Right lobe of liver (tissue), 6 donors: ENCODE measurements at regions not wholly inside any gene's neighbourhood (a gene's known extent, or its start where the extent isn't known, plus 50 kb on each side); places are given as distances from the start of the nearest gene placed in this dataset.

Experiments
- ATAC-seq, 4 donors: fragments of 200-7000 bp; cut with Tn5 transposase; one replicate each; pipeline ENCODE4 v1.9.1; 2020; ENCODE audit warnings: mild to moderate bottlenecking in 4 of 4, moderate library complexity in 4 of 4
- DNase-seq, 3 donors: peaks; one replicate each; pipeline ENCODE4 v3.0.0-alpha.2; 2020
- H3K27ac ChIP-seq, 3 donors: fragments of 200-600 bp; one replicate each; pipeline ENCODE4 v1.8.0; 2022
- H3K27me3 ChIP-seq, 2 donors: fragments of 200-600 bp; one replicate each; pipeline ENCODE4 v1.8.0; 2022
- H3K36me3 ChIP-seq, 4 donors: fragments of 200-600 bp; sonication (generic) in 1 of 4; one replicate each; pipeline versions ENCODE4 v1.5.1 to v1.8.0; 2017 to 2022; ENCODE audit warnings: control low read depth in 1 of 4
- H3K4me1 ChIP-seq, 4 donors: fragments of 200-600 bp; sonication (generic) in 1 of 4; one replicate each; pipeline versions ENCODE4 v1.5.1 to v1.8.0; 2017 to 2022; ENCODE audit warnings: control low read depth in 1 of 4
- H3K4me3 ChIP-seq, 3 donors: fragments of 200-600 bp; one replicate each; pipeline ENCODE4 v1.8.0; 2022
- H3K9me3 ChIP-seq, 4 donors: fragments of 200-600 bp; sonication (generic) in 1 of 4; one replicate each; pipeline versions ENCODE4 v1.5.1 to v1.8.0; 2017 to 2022; ENCODE audit warnings: control low read depth in 1 of 4
- POLR2A ChIP-seq: fragments of 450-650 bp; IDR thresholded peaks from one replicate; pipeline ENCODE4 v1.6.1; 2017; ENCODE audit warnings: antibody characterized with exemption, mild to moderate bottlenecking
- WGBS: methylation state at CpG from one replicate; pipeline ENCODE4 v1.1.6; 2018; ENCODE audit warnings: low coverage, low lambda C conversion rate; ENCODE audit not compliant: insufficient coverage; ENCODE audit errors: missing lambda C conversion rate; 5-methylcytosine and 5-hydroxymethylcytosine counted together
- intact Hi-C, 2 donors: fragments of 100-400 bp; cut with DNase I; formaldehyde crosslinking; loops; one replicate each; pipeline versions ENCODE4 v1.11.2 to v1.14.1; 2022
- TF ChIP-seq, protein P1 (sequence below), 4 donors: fragments of 200-600 bp in 3 of 4; fragments of 450-650 bp in 1 of 4; IDR thresholded peaks; one replicate each; pipeline versions ENCODE4 v1.5.1 to v1.8.0; 2016 to 2022; ENCODE audit warnings: antibody characterized with exemption in 4 of 4, mild to moderate bottlenecking in 2 of 4
- donor health status: DM: no; HTN: yes; CAD: no.
- donor health status: DM: no; HTN: no; CAD: no.
- donor health status: DM: no; HTN: no; CAD: no.
- donor health status: DM: no; HTN: yes; CAD: no.
- donor health status: DM: no; HTN: yes; CAD: no.

DNA sequence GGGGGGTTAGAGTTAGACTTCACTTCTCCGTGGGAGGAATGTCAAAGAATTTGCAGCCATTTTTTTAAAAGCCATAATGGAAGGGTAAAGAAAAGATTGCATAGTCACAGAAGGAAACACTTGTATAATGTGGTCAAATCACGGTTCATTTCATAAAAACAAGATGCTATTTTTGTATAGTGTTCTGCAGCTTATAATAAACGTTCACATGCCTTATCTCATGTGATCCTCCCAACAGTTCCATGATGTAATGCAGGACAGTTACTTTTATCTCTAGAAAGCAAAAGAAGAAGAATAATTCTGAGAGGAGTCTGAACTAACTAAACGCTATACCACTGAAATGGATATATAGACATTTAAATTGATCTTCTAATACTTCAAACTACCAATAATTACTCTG, 71.3 kb upstream of the CAMK2D start:
- 48% methylated on average over 4 of the region's 4 CpGs for WGBS
- intact Hi-C loops, result no loop called here
- Histone ChIP-seq H3K4me3 (no peak overlapping the region), H3K36me3 (no peaks in the 10 kb centered on the region), H3K27me3 (no peaks in the 10 kb centered on the region), H3K4me1 (no peaks in the 10 kb centered on the region), H3K27ac (no peak overlapping the region), H3K9me3 (no peaks in the 10 kb centered on the region)
- ATAC-seq (no peak), DNase-seq (no peak)
- TF ChIP-seq, protein P1, sequence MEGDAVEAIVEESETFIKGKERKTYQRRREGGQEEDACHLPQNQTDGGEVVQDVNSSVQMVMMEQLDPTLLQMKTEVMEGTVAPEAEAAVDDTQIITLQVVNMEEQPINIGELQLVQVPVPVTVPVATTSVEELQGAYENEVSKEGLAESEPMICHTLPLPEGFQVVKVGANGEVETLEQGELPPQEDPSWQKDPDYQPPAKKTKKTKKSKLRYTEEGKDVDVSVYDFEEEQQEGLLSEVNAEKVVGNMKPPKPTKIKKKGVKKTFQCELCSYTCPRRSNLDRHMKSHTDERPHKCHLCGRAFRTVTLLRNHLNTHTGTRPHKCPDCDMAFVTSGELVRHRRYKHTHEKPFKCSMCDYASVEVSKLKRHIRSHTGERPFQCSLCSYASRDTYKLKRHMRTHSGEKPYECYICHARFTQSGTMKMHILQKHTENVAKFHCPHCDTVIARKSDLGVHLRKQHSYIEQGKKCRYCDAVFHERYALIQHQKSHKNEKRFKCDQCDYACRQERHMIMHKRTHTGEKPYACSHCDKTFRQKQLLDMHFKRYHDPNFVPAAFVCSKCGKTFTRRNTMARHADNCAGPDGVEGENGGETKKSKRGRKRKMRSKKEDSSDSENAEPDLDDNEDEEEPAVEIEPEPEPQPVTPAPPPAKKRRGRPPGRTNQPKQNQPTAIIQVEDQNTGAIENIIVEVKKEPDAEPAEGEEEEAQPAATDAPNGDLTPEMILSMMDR (IDR thresholded peaks at IDR 0.05), result no peak
- no peak for TF ChIP-seq POLR2A

DNA sequence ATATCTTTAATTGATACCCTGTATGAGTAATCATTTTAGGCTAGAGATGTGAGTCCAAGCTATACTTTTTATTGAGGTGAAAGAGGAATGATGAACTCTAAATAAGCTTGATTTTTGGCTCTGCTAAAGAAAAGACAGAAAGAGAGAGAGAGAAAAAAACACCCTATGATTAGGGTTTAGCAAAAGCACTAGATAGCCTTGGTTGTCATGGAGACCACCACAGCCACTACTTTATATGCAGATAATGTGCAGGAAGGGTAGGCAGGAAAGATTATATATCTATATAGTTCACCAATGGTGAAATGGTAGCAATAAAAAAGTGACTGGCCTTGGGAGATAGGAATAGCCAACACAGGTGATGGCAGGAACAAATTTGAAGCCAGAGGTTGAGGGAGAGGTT, 69.9 kb upstream of the CAMK2D start:
- Histone ChIP-seq H3K27me3 (no peaks in the 10 kb centered on the region), H3K4me3 (no peak overlapping the region), H3K4me1 (no peaks in the 10 kb centered on the region), H3K36me3 (no peaks in the 10 kb centered on the region), H3K9me3 (no peaks in the 10 kb centered on the region), H3K27ac (no peak overlapping the region)
- no peak for DNase-seq
- ATAC-seq, result no peak
- no peak for TF ChIP-seq POLR2A
- TF ChIP-seq, protein P1 (IDR thresholded peaks at IDR 0.05), result no peak
- intact Hi-C loops, result no loop called here

DNA sequence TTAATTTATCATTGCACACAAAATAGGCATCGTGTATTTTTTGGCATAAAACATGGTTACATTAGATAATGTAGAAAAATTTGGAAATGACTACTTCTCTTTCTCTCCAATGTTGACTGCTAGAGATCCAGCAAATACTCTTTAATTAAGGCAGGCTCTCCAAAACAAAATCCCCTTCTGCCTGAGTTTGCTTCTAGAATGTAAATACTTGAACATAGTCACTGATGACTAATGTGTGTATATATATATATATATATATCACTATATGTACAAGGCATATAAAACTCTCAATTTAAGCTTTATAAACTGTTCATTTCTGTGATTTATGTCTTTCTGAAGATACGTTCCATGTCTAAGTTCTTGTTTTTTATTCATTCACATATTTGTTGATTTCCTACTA, 67.2 kb upstream of the CAMK2D start:
- H3K36me3 ChIP-seq, result no peaks in the 10 kb centered on the region
- H3K9me3 ChIP-seq, result no peaks in the 10 kb centered on the region
- no peak overlapping the region for H3K4me3 ChIP-seq
- no peak for DNase-seq
- no peak for TF ChIP-seq POLR2A
- TF ChIP-seq, protein P1 (IDR thresholded peaks at IDR 0.05), result no peak
- no peaks in the 10 kb centered on the region for H3K27me3 ChIP-seq
- WGBS, result 51% methylated on average over 2 of the region's 2 CpGs
- H3K27ac ChIP-seq, result no peak overlapping the region
- no peak for ATAC-seq
- H3K4me1 ChIP-seq, result no peaks in the 10 kb centered on the region
- intact Hi-C loops, result no loop called here

DNA sequence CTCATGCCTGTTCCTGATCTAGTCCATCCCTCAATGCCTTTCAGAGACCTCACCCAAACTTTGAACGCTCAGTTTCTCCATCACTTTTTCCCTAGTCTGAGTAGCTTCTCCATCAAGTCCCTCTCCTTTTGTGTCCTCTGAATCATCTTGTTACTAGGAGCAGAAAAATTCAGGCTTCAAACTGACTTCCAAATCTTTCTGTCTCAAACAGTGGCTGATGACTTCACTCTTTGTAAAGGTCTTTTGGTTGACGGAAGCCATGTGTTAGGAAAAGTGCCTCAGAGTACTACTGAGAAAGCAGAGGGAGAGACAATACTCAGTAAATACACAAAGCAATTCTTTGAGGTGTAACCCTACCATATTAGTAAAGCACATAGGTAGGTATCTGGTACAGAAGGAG, 65.7 kb upstream of the CAMK2D start:
- intact Hi-C loops, result no loop called here
- Histone ChIP-seq H3K4me3 (no peak overlapping the region), H3K9me3 (no peaks in the 10 kb centered on the region), H3K36me3 (no peaks in the 10 kb centered on the region), H3K27me3 (no peaks in the 10 kb centered on the region), H3K27ac (no peak overlapping the region), H3K4me1 (no peaks in the 10 kb centered on the region)
- TF ChIP-seq, protein P1 (IDR thresholded peaks at IDR 0.05), result no peak
- no peak for TF ChIP-seq POLR2A
- ATAC-seq, result no peak
- WGBS, result 92% methylated on average over 2 of the region's 2 CpGs
- DNase-seq, result no peak

DNA sequence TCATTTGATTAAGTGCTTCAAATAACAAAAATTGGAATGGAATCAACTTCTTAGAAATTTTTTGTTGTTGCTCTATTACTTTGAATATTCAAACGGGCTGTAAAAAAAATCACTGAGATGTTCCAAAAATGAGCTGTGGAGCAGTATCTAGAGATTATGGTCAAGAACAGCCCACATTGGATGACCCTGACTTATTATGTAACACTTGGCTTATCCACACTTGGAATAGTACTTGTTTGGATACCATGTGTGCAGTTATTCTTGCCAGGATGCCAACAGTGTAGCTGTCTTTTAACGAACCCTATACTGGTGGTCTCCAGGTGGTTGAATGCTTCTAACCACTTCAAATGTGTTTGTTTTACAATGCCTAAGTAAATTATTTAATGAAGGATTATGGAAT, 64.9 kb upstream of the CAMK2D start:
- ATAC-seq (peak; percentile 60 to 79 (median 73)), DNase-seq (peak in 1 of 3 donors; percentile 45)
- H3K4me3 ChIP-seq, result no peak overlapping the region
- no peaks in the 10 kb centered on the region for H3K36me3 ChIP-seq
- no peaks in the 10 kb centered on the region for H3K4me1 ChIP-seq
- 15% methylated on average over 2 of the region's 2 CpGs for WGBS
- no peaks in the 10 kb centered on the region for H3K9me3 ChIP-seq
- intact Hi-C loops, result no loop called here
- TF ChIP-seq, protein P1 (IDR thresholded peaks at IDR 0.05), result no peak
- TF ChIP-seq POLR2A, result no peak
- H3K27me3 ChIP-seq, result no peaks in the 10 kb centered on the region
- H3K27ac ChIP-seq, result no peak overlapping the region
